ENCODE measurements at regions not wholly inside any gene's neighbourhood (a gene's known extent, or its start where the extent isn't known, plus 50 kb on each side); places are given as distances from the start of the nearest gene placed in this dataset.
A peak's percentile ranks its signal among the peaks of the same experiment; 100 is the strongest.
"Not testable (repeated sequence)": the region's sequence is repeated elsewhere in the genome, so short reads cannot be mapped to it uniquely, and the experiment has no call there.

GRCh38 chr9:78713614-78714405, 416.9 kb downstream of the PSAT1 start:
- DNase-seq (ENCODE audit: low read depth): peak; percentile 68

GRCh38 chr9:78714576-78714975, 417.7 kb downstream of the PSAT1 start:
- peak; percentile 40 for DNase-seq (ENCODE audit: low read depth)

GRCh38 chr9:78719029-78719428, 422.1 kb downstream of the PSAT1 start:
- not testable (repeated sequence) for DNase-seq (ENCODE audit: low read depth)

- no peak for DNase-seq (ENCODE audit: low read depth)
Observed at GRCh38 chr9:78724896-78725295, 428.0 kb downstream of the PSAT1 start.

- DNase-seq (ENCODE audit: low read depth): no peak
Observed at GRCh38 chr9:78725503-78725902, 428.6 kb downstream of the PSAT1 start.

- DNase-seq (ENCODE audit: low read depth): no peak
Observed at GRCh38 chr9:78745331-78745730, 448.4 kb downstream of the PSAT1 start.

GRCh38 chr9:78746010-78746409, 449.1 kb downstream of the PSAT1 start:
- peak; percentile 69 for DNase-seq (ENCODE audit: low read depth)

- DNase-seq (ENCODE audit: low read depth): peak; percentile 55
Observed at GRCh38 chr9:78753039-78753438, 456.1 kb downstream of the PSAT1 start.

GRCh38 chr9:78756813-78757510, 460.0 kb downstream of the PSAT1 start:
- no peak for DNase-seq (ENCODE audit: low read depth)

GRCh38 chr9:78763424-78763823, 466.5 kb downstream of the PSAT1 start:
- DNase-seq (ENCODE audit: low read depth): no peak

- peak; percentile 93 for DNase-seq (ENCODE audit: low read depth)
Observed at GRCh38 chr9:78765861-78766260, 468.9 kb downstream of the PSAT1 start.

GRCh38 chr9:78767490-78767889, 470.6 kb downstream of the PSAT1 start:
- DNase-seq (ENCODE audit: low read depth): no peak

- DNase-seq (ENCODE audit: low read depth): peak; percentile 21
Observed at GRCh38 chr9:78769690-78770089, 472.8 kb downstream of the PSAT1 start.

GRCh38 chr9:78775211-78775610, 478.3 kb downstream of the PSAT1 start:
- no peak for DNase-seq (ENCODE audit: low read depth)

- DNase-seq (ENCODE audit: low read depth): no peak
Observed at GRCh38 chr9:78775696-78776295, 478.9 kb downstream of the PSAT1 start.

- no peak for DNase-seq (ENCODE audit: low read depth)
Observed at GRCh38 chr9:78777747-78778146, 480.8 kb downstream of the PSAT1 start.

GRCh38 chr9:78778318-78778717, 481.4 kb downstream of the PSAT1 start:
- no peak for DNase-seq (ENCODE audit: low read depth)

- DNase-seq (ENCODE audit: low read depth): peak; percentile 14
Observed at GRCh38 chr9:78778861-78779374, 482.0 kb downstream of the PSAT1 start.

GRCh38 chr9:78781681-78782080, 484.8 kb downstream of the PSAT1 start:
- no peak for DNase-seq (ENCODE audit: low read depth)

GRCh38 chr9:78782234-78782633, 485.3 kb downstream of the PSAT1 start:
- DNase-seq (ENCODE audit: low read depth): no peak

- DNase-seq (ENCODE audit: low read depth): no peak
Observed at GRCh38 chr9:78782858-78783257, 485.9 kb downstream of the PSAT1 start.

GRCh38 chr9:78783743-78784142, 486.8 kb downstream of the PSAT1 start:
- DNase-seq (ENCODE audit: low read depth): no peak

All from myocyte (in vitro differentiated cells).